Activated CD4-positive, alpha-beta memory T cell treated with anti-CD3 and anti-CD28 coated beads, Interleukin-2, amount 10 ng/mL, durations not matched to agents 7 days and 5 days (primary cell): ENCODE measurements at regions not wholly inside any gene's neighbourhood (a gene's known extent, or its start where the extent isn't known, plus 50 kb on each side); places are given as distances from the start of the nearest gene placed in this dataset.

Source experiments
- CTCF ChIA-PET: fragments of 350-600 bp; sonication (Branson Sonifier 250); formaldehyde crosslinking; loops from one replicate; lab custom pipeline; 2021; ENCODE audit warnings: antibody characterized with exemption, inconsistent platforms; lab: Charles Lee
- POLR2A ChIA-PET: fragments of 350-600 bp; sonication (Branson Sonifier 250); formaldehyde crosslinking; loops from one replicate; lab custom pipeline; 2021; ENCODE audit warnings: antibody characterized with exemption; lab: Charles Lee
- DNase-seq: peaks from one replicate; pipeline ENCODE4 v3.0.0-alpha.2; 2020
- H3K27ac Mint-ChIP-seq: one replicate; pipeline ENCODE4 v1.8.0; 2021; ENCODE audit warnings: mild to moderate bottlenecking, mixed read lengths
- H3K27me3 Mint-ChIP-seq: one replicate; pipeline ENCODE4 v1.8.0; 2021; ENCODE audit warnings: mixed read lengths
- H3K36me3 Mint-ChIP-seq: one replicate; pipeline ENCODE4 v1.8.0; 2021; ENCODE audit warnings: low read depth, mixed read lengths
- H3K4me1 Mint-ChIP-seq: one replicate; pipeline ENCODE4 v1.8.0; 2021; ENCODE audit warnings: mixed read lengths
- H3K4me3 Mint-ChIP-seq: one replicate; pipeline ENCODE4 v1.8.0; 2021; ENCODE audit warnings: mild to moderate bottlenecking, mixed read lengths
- H3K9me3 Mint-ChIP-seq: one replicate; pipeline ENCODE4 v1.8.0; 2021; ENCODE audit warnings: mixed read lengths

- no peaks in the 10 kb centered on the region for H3K36me3 Mint-ChIP-seq
- POLR2A ChIA-PET: no interaction called here
- no peak overlapping the region for H3K4me3 Mint-ChIP-seq
- no peak for DNase-seq
- H3K4me1 Mint-ChIP-seq: no peaks in the 10 kb centered on the region
- H3K9me3 Mint-ChIP-seq: no peaks in the 10 kb centered on the region
- no peak overlapping the region for H3K27ac Mint-ChIP-seq
- no peaks in the 10 kb centered on the region for H3K27me3 Mint-ChIP-seq
- CTCF ChIA-PET: no interaction called here
Measured at GRCh38 chr9:82673201-82673600, 389.7 kb downstream of the RASEF start.

GRCh38 chr9:82673919-82674318 lies 389.0 kb downstream of the RASEF start:
- POLR2A ChIA-PET: no interaction called here
- Mint-ChIP-seq H3K27ac (no peak overlapping the region), H3K27me3 (no peaks in the 10 kb centered on the region), H3K4me3 (no peak overlapping the region), H3K9me3 (no peaks in the 10 kb centered on the region), H3K36me3 (no peaks in the 10 kb centered on the region), H3K4me1 (no peaks in the 10 kb centered on the region)
- CTCF ChIA-PET: no interaction called here
- no peak for DNase-seq

GRCh38 chr9:82675102-82675501 lies 387.8 kb downstream of the RASEF start:
- ChIA-PET CTCF (no interaction called here), POLR2A (no interaction called here)
- H3K27me3 Mint-ChIP-seq: no peaks in the 10 kb centered on the region
- no peak for DNase-seq
- H3K9me3 Mint-ChIP-seq: no peaks in the 10 kb centered on the region
- H3K4me3 Mint-ChIP-seq: no peak overlapping the region
- H3K4me1 Mint-ChIP-seq: no peaks in the 10 kb centered on the region
- no peaks in the 10 kb centered on the region for H3K36me3 Mint-ChIP-seq
- H3K27ac Mint-ChIP-seq: no peak overlapping the region

- Mint-ChIP-seq H3K4me3 (no peak overlapping the region), H3K27ac (no peak overlapping the region), H3K27me3 (no peaks in the 10 kb centered on the region), H3K9me3 (no peaks in the 10 kb centered on the region), H3K36me3 (no peaks in the 10 kb centered on the region), H3K4me1 (no peaks in the 10 kb centered on the region)
- CTCF ChIA-PET: no interaction called here
- POLR2A ChIA-PET: no interaction called here
- DNase-seq: no peak
Measured at GRCh38 chr9:82675605-82676004, 387.3 kb downstream of the RASEF start.

- no peaks in the 10 kb centered on the region for H3K36me3 Mint-ChIP-seq
- DNase-seq: no peak
- H3K27ac Mint-ChIP-seq: no peak overlapping the region
- no peaks in the 10 kb centered on the region for H3K9me3 Mint-ChIP-seq
- POLR2A ChIA-PET: no interaction called here
- no peak overlapping the region for H3K4me3 Mint-ChIP-seq
- CTCF ChIA-PET: no interaction called here
- H3K4me1 Mint-ChIP-seq: no peaks in the 10 kb centered on the region
- H3K27me3 Mint-ChIP-seq: no peaks in the 10 kb centered on the region
Measured at GRCh38 chr9:82677086-82677485, 385.9 kb downstream of the RASEF start.

- Mint-ChIP-seq H3K4me1 (no peaks in the 10 kb centered on the region), H3K27me3 (no peaks in the 10 kb centered on the region), H3K36me3 (no peaks in the 10 kb centered on the region), H3K9me3 (peaks cover 3% of the 10 kb centered on the region), H3K4me3 (no peak overlapping the region), H3K27ac (no peak overlapping the region)
- DNase-seq: no peak
- ChIA-PET POLR2A (no interaction called here), CTCF (no interaction called here)
Measured at GRCh38 chr9:82679472-82679871, 383.5 kb downstream of the RASEF start.

- Mint-ChIP-seq H3K4me3 (no peak overlapping the region), H3K4me1 (no peaks in the 10 kb centered on the region), H3K27ac (no peak overlapping the region), H3K36me3 (no peaks in the 10 kb centered on the region), H3K27me3 (no peaks in the 10 kb centered on the region), H3K9me3 (peaks cover 3% of the 10 kb centered on the region)
- DNase-seq: no peak
- POLR2A ChIA-PET: no interaction called here
- CTCF ChIA-PET: no interaction called here
Measured at GRCh38 chr9:82680179-82680935, 382.6 kb downstream of the RASEF start.

GRCh38 chr9:82681809-82682208 lies 381.1 kb downstream of the RASEF start:
- Mint-ChIP-seq H3K27ac (no peak overlapping the region), H3K4me3 (no peak overlapping the region), H3K36me3 (no peaks in the 10 kb centered on the region), H3K27me3 (no peaks in the 10 kb centered on the region), H3K9me3 (peaks cover 3% of the 10 kb centered on the region), H3K4me1 (no peaks in the 10 kb centered on the region)
- POLR2A ChIA-PET: no interaction called here
- DNase-seq: no peak
- CTCF ChIA-PET: no interaction called here

GRCh38 chr9:82682431-82682830 lies 380.5 kb downstream of the RASEF start:
- POLR2A ChIA-PET: no interaction called here
- H3K4me1 Mint-ChIP-seq: no peaks in the 10 kb centered on the region
- CTCF ChIA-PET: no interaction called here
- no peaks in the 10 kb centered on the region for H3K27me3 Mint-ChIP-seq
- H3K36me3 Mint-ChIP-seq: no peaks in the 10 kb centered on the region
- DNase-seq: no peak
- peaks cover 3% of the 10 kb centered on the region for H3K9me3 Mint-ChIP-seq
- H3K4me3 Mint-ChIP-seq: no peak overlapping the region
- no peak overlapping the region for H3K27ac Mint-ChIP-seq

- H3K27me3 Mint-ChIP-seq: no peaks in the 10 kb centered on the region
- no peak for DNase-seq
- ChIA-PET POLR2A (no interaction called here), CTCF (no interaction called here)
- H3K36me3 Mint-ChIP-seq: no peaks in the 10 kb centered on the region
- H3K4me3 Mint-ChIP-seq: no peak overlapping the region
- peaks cover 8% of the 10 kb centered on the region for H3K9me3 Mint-ChIP-seq
- H3K4me1 Mint-ChIP-seq: no peaks in the 10 kb centered on the region
- H3K27ac Mint-ChIP-seq: no peak overlapping the region
Measured at GRCh38 chr9:82695704-82696103, 367.2 kb downstream of the RASEF start.

GRCh38 chr9:82706786-82707185 lies 356.2 kb downstream of the RASEF start:
- Mint-ChIP-seq H3K27ac (no peak overlapping the region), H3K9me3 (peaks cover 17% of the 10 kb centered on the region), H3K4me3 (no peak overlapping the region), H3K4me1 (no peaks in the 10 kb centered on the region), H3K27me3 (no peaks in the 10 kb centered on the region), H3K36me3 (no peaks in the 10 kb centered on the region)
- CTCF ChIA-PET: no interaction called here
- POLR2A ChIA-PET: no interaction called here
- DNase-seq: no peak

- H3K4me1 Mint-ChIP-seq: no peaks in the 10 kb centered on the region
- H3K4me3 Mint-ChIP-seq: no peak overlapping the region
- no peaks in the 10 kb centered on the region for H3K27me3 Mint-ChIP-seq
- CTCF ChIA-PET: no interaction called here
- H3K27ac Mint-ChIP-seq: no peak overlapping the region
- DNase-seq: no peak
- POLR2A ChIA-PET: no interaction called here
- H3K9me3 Mint-ChIP-seq: no peaks in the 10 kb centered on the region
- H3K36me3 Mint-ChIP-seq: no peaks in the 10 kb centered on the region
Measured at GRCh38 chr9:82716821-82717220, 346.1 kb downstream of the RASEF start.

- H3K27ac Mint-ChIP-seq: no peak overlapping the region
- POLR2A ChIA-PET: no interaction called here
Measured at GRCh38 chr9:82720515-82720914, 342.4 kb downstream of the RASEF start.

GRCh38 chr9:82721593-82721992 lies 341.3 kb downstream of the RASEF start:
- Mint-ChIP-seq H3K4me1 (no peaks in the 10 kb centered on the region), H3K9me3 (no peaks in the 10 kb centered on the region), H3K4me3 (no peak overlapping the region), H3K27me3 (no peaks in the 10 kb centered on the region), H3K36me3 (no peaks in the 10 kb centered on the region), H3K27ac (no peak overlapping the region)
- no peak for DNase-seq
- ChIA-PET POLR2A (no interaction called here), CTCF (no interaction called here)

More at GRCh38 chr9:82720515-82720914, 342.4 kb downstream of the RASEF start:
- no peak for DNase-seq
- CTCF ChIA-PET: no interaction called here
- no peaks in the 10 kb centered on the region for H3K9me3 Mint-ChIP-seq
- H3K27me3 Mint-ChIP-seq: no peaks in the 10 kb centered on the region
- H3K4me3 Mint-ChIP-seq: no peak overlapping the region
- no peaks in the 10 kb centered on the region for H3K36me3 Mint-ChIP-seq
- H3K4me1 Mint-ChIP-seq: no peaks in the 10 kb centered on the region
